ENCODE measurements at regions not wholly inside any gene's neighbourhood (a gene's known extent, or its start where the extent isn't known, plus 50 kb on each side); places are given as distances from the start of the nearest gene placed in this dataset.

DNA sequence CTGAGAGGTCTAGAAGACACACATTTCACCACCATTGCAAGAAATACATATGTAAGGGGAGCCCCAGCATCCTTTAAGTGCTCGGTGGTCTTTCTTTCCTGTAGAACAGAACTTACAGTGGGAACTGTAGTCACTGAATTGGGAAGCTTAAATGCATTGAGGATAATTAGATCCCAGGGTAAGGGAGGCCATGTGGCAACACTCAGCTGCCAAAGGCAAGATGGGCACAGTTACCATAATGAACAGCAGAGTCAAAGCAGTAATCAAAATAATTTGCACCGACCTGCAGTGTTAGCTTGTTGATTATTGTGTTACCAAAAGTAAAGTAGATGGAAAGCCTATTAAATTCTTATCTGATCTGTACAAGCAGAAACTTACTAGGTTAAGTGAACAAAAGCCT, 291.2 kb upstream of the PCDH20 start:
- Mint-ChIP-seq H3K27me3 (ENCODE audit: low read depth, unreplicated experiment) (no peaks in the 10 kb centered on the region), H3K27ac (ENCODE audit: unreplicated experiment) (no peak overlapping the region), H3K4me1 (ENCODE audit: low read depth, unreplicated experiment) (no peaks in the 10 kb centered on the region), H3K9me3 (ENCODE audit: unreplicated experiment) (peaks cover 4% of the 10 kb centered on the region), H3K4me3 (ENCODE audit: unreplicated experiment) (no peak overlapping the region), H3K36me3 (ENCODE audit: low read depth, unreplicated experiment) (no peaks in the 10 kb centered on the region)
- Histone ChIP-seq H2AFZ (ENCODE audit: low read depth, low read length) (no peak overlapping the region), H3K9me3 (ENCODE audit: insufficient read depth, low read depth, low read length) (no peaks in the 10 kb centered on the region), H3K4me2 (ENCODE audit: low read length) (no peak overlapping the region), H3K79me2 (ENCODE audit: insufficient read depth, low read length) (no peaks in the 10 kb centered on the region), H3K9ac (ENCODE audit: low read length) (no peak overlapping the region), H4K20me1 (ENCODE audit: insufficient read depth, low read length) (no peaks in the 10 kb centered on the region), H3K27me3 (ENCODE audit: insufficient read depth, low read length) (no peaks in the 10 kb centered on the region), H3K4me1 (ENCODE audit: insufficient read depth, low read length) (no peaks in the 10 kb centered on the region), H3K27ac (ENCODE audit: low read depth, low read length) (no peak overlapping the region), H3K4me3 (ENCODE audit: insufficient read depth, low read depth, low read length) (no peak overlapping the region), H3K36me3 (ENCODE audit: insufficient read depth, low read length) (no peaks in the 10 kb centered on the region)
- DNase-seq (ENCODE audit: low read depth) (no peak), FAIRE-seq (no peak)
- no peak for TF ChIP-seq EZH2 (IDR thresholded peaks at IDR 0.05; ENCODE audit: insufficient read depth, low read length)

- H3K27me3 Mint-ChIP-seq (ENCODE audit: low read depth, unreplicated experiment): no peaks in the 10 kb centered on the region
These were observed 285.0 kb upstream of the PCDH20 start for GRCh38 chr13:61700620-61701019.

DNA sequence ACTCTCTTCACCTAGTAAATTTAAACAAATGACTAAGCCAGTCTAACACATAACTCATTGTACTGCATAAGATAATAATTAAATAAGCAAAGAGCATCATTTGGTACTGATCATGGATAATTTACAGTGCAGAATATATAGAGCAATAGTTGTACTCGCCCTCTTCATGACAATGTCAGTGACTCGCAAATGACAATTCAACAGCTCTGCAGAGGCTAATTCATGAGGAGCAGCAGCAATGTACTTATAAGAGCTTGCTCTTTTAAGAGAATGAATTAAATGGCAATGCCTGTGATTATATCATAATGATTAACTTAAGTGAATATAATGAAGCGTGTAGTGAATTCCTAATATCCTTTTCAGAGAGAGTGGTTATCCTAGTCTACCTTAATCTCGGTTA, 284.5 kb upstream of the PCDH20 start:
- peaks cover 4% of the 10 kb centered on the region for H3K9me3 Mint-ChIP-seq (ENCODE audit: unreplicated experiment)
- H3K79me2 ChIP-seq (ENCODE audit: insufficient read depth, low read length): no peaks in the 10 kb centered on the region
- no peaks in the 10 kb centered on the region for H3K4me1 Mint-ChIP-seq (ENCODE audit: low read depth, unreplicated experiment)
- H3K36me3 Mint-ChIP-seq (ENCODE audit: low read depth, unreplicated experiment): no peaks in the 10 kb centered on the region
- H2AFZ ChIP-seq (ENCODE audit: low read depth, low read length): no peak overlapping the region
- no peak overlapping the region for H3K27ac Mint-ChIP-seq (ENCODE audit: unreplicated experiment)
- no peak overlapping the region for H3K27ac ChIP-seq (ENCODE audit: low read depth, low read length)
- DNase-seq (ENCODE audit: low read depth) (no peak), FAIRE-seq (no peak)
- H4K20me1 ChIP-seq (ENCODE audit: insufficient read depth, low read length): no peaks in the 10 kb centered on the region
- H3K27me3 ChIP-seq (ENCODE audit: insufficient read depth, low read length): no peaks in the 10 kb centered on the region
- H3K9me3 ChIP-seq (ENCODE audit: insufficient read depth, low read depth, low read length): no peaks in the 10 kb centered on the region
- H3K9ac ChIP-seq (ENCODE audit: low read length): no peak overlapping the region
- no peak overlapping the region for H3K4me2 ChIP-seq (ENCODE audit: low read length)
- H3K4me3 ChIP-seq (ENCODE audit: insufficient read depth, low read depth, low read length): no peak overlapping the region
- H3K4me1 ChIP-seq (ENCODE audit: insufficient read depth, low read length): no peaks in the 10 kb centered on the region
- no peak overlapping the region for H3K4me3 Mint-ChIP-seq (ENCODE audit: unreplicated experiment)
- TF ChIP-seq EZH2 (IDR thresholded peaks at IDR 0.05; ENCODE audit: insufficient read depth, low read length): no peak
- TF ChIP-seq, protein P1, sequence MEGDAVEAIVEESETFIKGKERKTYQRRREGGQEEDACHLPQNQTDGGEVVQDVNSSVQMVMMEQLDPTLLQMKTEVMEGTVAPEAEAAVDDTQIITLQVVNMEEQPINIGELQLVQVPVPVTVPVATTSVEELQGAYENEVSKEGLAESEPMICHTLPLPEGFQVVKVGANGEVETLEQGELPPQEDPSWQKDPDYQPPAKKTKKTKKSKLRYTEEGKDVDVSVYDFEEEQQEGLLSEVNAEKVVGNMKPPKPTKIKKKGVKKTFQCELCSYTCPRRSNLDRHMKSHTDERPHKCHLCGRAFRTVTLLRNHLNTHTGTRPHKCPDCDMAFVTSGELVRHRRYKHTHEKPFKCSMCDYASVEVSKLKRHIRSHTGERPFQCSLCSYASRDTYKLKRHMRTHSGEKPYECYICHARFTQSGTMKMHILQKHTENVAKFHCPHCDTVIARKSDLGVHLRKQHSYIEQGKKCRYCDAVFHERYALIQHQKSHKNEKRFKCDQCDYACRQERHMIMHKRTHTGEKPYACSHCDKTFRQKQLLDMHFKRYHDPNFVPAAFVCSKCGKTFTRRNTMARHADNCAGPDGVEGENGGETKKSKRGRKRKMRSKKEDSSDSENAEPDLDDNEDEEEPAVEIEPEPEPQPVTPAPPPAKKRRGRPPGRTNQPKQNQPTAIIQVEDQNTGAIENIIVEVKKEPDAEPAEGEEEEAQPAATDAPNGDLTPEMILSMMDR (IDR thresholded peaks at IDR 0.05; ENCODE audit: insufficient read depth, low read depth, low read length): no peak
- H3K27me3 Mint-ChIP-seq (ENCODE audit: low read depth, unreplicated experiment): no peaks in the 10 kb centered on the region
- no peaks in the 10 kb centered on the region for H3K36me3 ChIP-seq (ENCODE audit: insufficient read depth, low read length)

More at GRCh38 chr13:61700620-61701019, 285.0 kb upstream of the PCDH20 start:
- TF ChIP-seq, protein P1 (IDR thresholded peaks at IDR 0.05; ENCODE audit: insufficient read depth, low read depth, low read length): no peak
- no peak for TF ChIP-seq EZH2 (IDR thresholded peaks at IDR 0.05; ENCODE audit: insufficient read depth, low read length)
- H3K9ac ChIP-seq (ENCODE audit: low read length): no peak overlapping the region
- H3K4me1 Mint-ChIP-seq (ENCODE audit: low read depth, unreplicated experiment): no peaks in the 10 kb centered on the region
- no peaks in the 10 kb centered on the region for H3K36me3 ChIP-seq (ENCODE audit: insufficient read depth, low read length)
- no peak overlapping the region for H3K4me2 ChIP-seq (ENCODE audit: low read length)
- no peak overlapping the region for H3K4me3 Mint-ChIP-seq (ENCODE audit: unreplicated experiment)
- H3K9me3 Mint-ChIP-seq (ENCODE audit: unreplicated experiment): peaks cover 4% of the 10 kb centered on the region
- H3K27ac ChIP-seq (ENCODE audit: low read depth, low read length): no peak overlapping the region
- H3K27ac Mint-ChIP-seq (ENCODE audit: unreplicated experiment): no peak overlapping the region
- no peaks in the 10 kb centered on the region for H3K36me3 Mint-ChIP-seq (ENCODE audit: low read depth, unreplicated experiment)
- no peak overlapping the region for H2AFZ ChIP-seq (ENCODE audit: low read depth, low read length)
- H3K79me2 ChIP-seq (ENCODE audit: insufficient read depth, low read length): no peaks in the 10 kb centered on the region
- DNase-seq (ENCODE audit: low read depth) (no peak), FAIRE-seq (no peak)
- H3K4me3 ChIP-seq (ENCODE audit: insufficient read depth, low read depth, low read length): no peak overlapping the region
- no peaks in the 10 kb centered on the region for H4K20me1 ChIP-seq (ENCODE audit: insufficient read depth, low read length)
- no peaks in the 10 kb centered on the region for H3K27me3 ChIP-seq (ENCODE audit: insufficient read depth, low read length)
- H3K9me3 ChIP-seq (ENCODE audit: insufficient read depth, low read depth, low read length): no peaks in the 10 kb centered on the region
- no peaks in the 10 kb centered on the region for H3K4me1 ChIP-seq (ENCODE audit: insufficient read depth, low read length)

Data from astrocyte (in vitro differentiated cells and primary cell).